GM23248 (cell line): ENCODE measurements at regions not wholly inside any gene's neighbourhood (a gene's known extent, or its start where the extent isn't known, plus 50 kb on each side); places are given as distances from the start of the nearest gene placed in this dataset.

Experiments used
- EZH2 ChIP-seq: fragments of 200-600 bp; sonication (generic); IDR thresholded peaks from 2 replicates; pipeline ENCODE4 v1.6.1; 2018; ENCODE audit warnings: antibody characterized with exemption, mild to moderate bottlenecking; ENCODE audit not compliant: insufficient read depth, poor library complexity, severe bottlenecking
- EZH2phosphoT487 ChIP-seq: fragments of 200-600 bp; sonication (generic); IDR thresholded peaks from 2 replicates; pipeline ENCODE4 v1.6.1; 2018; ENCODE audit warnings: antibody characterized with exemption, moderate library complexity, mild to moderate bottlenecking, low read depth; ENCODE audit not compliant: insufficient read depth

DNA sequence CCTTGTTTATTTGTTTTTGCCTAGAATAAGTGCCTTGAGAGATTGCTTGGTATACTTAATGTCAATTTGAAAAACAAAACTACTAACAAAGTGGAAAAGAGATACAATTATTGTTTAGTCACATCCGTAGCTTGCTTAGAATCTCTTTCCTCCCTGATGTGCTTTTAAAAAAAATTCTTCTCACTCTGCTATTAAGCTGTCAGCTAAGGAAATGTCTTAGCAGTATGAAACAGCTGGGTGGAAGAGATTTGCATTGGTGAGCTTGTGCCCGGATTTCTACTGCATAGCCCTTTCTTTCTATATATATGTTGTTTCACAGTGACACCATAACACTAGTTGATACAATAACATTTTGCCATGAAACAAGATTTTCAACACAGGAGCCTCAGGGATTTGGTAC lies 229.4 kb upstream of the RGS6 start:
- TF ChIP-seq EZH2 (no peak), EZH2phosphoT487 (no peak)
